GM23338 (cell line): ENCODE measurements at regions not wholly inside any gene's neighbourhood (a gene's known extent, or its start where the extent isn't known, plus 50 kb on each side); places are given as distances from the start of the nearest gene placed in this dataset.

ENCODE experiments used
- ATAC-seq: fragments of 200-7000 bp; cut with Tn5 transposase; 3 replicates; pipeline ENCODE4 v1.9.1; 2020
- DNase-seq: peaks from one replicate; pipeline ENCODE4 v3.0.0-alpha.2; 2015; ENCODE audit warnings: low spot score
- H2AFZ ChIP-seq: fragments of 200-600 bp; sonication (generic); 2 replicates; pipeline ENCODE4 v1.8.0; 2016; ENCODE audit warnings: antibody characterized with exemption, mild to moderate bottlenecking, moderate library complexity
- H3F3A ChIP-seq: fragments of 200-600 bp; sonication (generic); replicated peaks from 2 replicates; pipeline ENCODE4 v1.8.0; 2017; ENCODE audit warnings: antibody characterized with exemption, mixed run types, low read depth
- H3K27ac ChIP-seq: fragments of 200-600 bp; sonication (generic); 2 replicates; pipeline ENCODE4 v1.6.1; 2016; ENCODE audit warnings: low read depth
- H3K27me3 ChIP-seq: fragments of 200-600 bp; sonication (generic); 2 replicates; pipeline ENCODE4 v1.8.0; 2016; ENCODE audit warnings: mild to moderate bottlenecking, mixed run types, moderate library complexity; ENCODE audit not compliant: insufficient read depth
- H3K36me3 ChIP-seq: fragments of 200-600 bp; sonication (generic); 2 replicates; pipeline ENCODE4 v1.8.0; 2016; ENCODE audit warnings: mild to moderate bottlenecking; ENCODE audit not compliant: insufficient read depth
- H3K4me1 ChIP-seq: fragments of 200-600 bp; sonication (generic); 2 replicates; pipeline ENCODE4 v1.8.0; 2016; ENCODE audit warnings: mild to moderate bottlenecking, moderate library complexity; ENCODE audit not compliant: insufficient read depth
- H3K4me2 ChIP-seq: fragments of 200-600 bp; sonication (generic); 2 replicates; pipeline ENCODE4 v1.7.1; 2017; ENCODE audit warnings: mixed run types
- H3K4me3 ChIP-seq: fragments of 200-600 bp; sonication (generic); 2 replicates; pipeline ENCODE4 v1.6.1; 2016; ENCODE audit warnings: mixed run types
- H3K79me2 ChIP-seq: fragments of 200-600 bp; sonication (generic); replicated peaks from 2 replicates; pipeline ENCODE4 v1.8.0; 2017; ENCODE audit warnings: mild to moderate bottlenecking; ENCODE audit not compliant: insufficient read depth
- H3K9me2 ChIP-seq: fragments of 200-600 bp; sonication (generic); 2 replicates; pipeline ENCODE4 v1.8.0; 2017; ENCODE audit not compliant: insufficient read depth
- H4K20me1 ChIP-seq: fragments of 200-600 bp; sonication (generic); replicated peaks from 2 replicates; pipeline ENCODE4 v1.8.0; 2017; ENCODE audit warnings: mild to moderate bottlenecking; ENCODE audit not compliant: insufficient read depth
- H3K27ac Mint-ChIP-seq: 2 replicates; pipeline ENCODE4 v1.8.0; 2020; ENCODE audit warnings: inconsistent platforms, mild to moderate bottlenecking, moderate library complexity, mixed read lengths
- H3K27me3 Mint-ChIP-seq: 3 replicates; pipeline ENCODE4 v1.8.0; 2022; ENCODE audit warnings: low read depth, mild to moderate bottlenecking, moderate library complexity, mixed read lengths, inconsistent platforms; ENCODE audit not compliant: insufficient read depth, poor library complexity
- H3K36me3 Mint-ChIP-seq: 3 replicates; pipeline ENCODE4 v1.8.0; 2021; ENCODE audit warnings: low read depth, mild to moderate bottlenecking, inconsistent platforms, moderate library complexity, mixed read lengths
- H3K4me1 Mint-ChIP-seq: 3 replicates; pipeline ENCODE4 v1.8.0; 2020; ENCODE audit warnings: mild to moderate bottlenecking, inconsistent platforms, mixed read lengths
- H3K4me3 Mint-ChIP-seq: 3 replicates; pipeline ENCODE4 v1.8.0; 2021; ENCODE audit warnings: moderate library complexity, mild to moderate bottlenecking, inconsistent platforms, mixed read lengths
- H3K9me3 Mint-ChIP-seq: 3 replicates; pipeline ENCODE4 v1.8.0; 2020; ENCODE audit warnings: moderate library complexity, mild to moderate bottlenecking, inconsistent platforms, mixed read lengths
- CREB1 ChIP-seq: fragments of 250-450 bp; sonication (Bioruptor Pico); IDR thresholded peaks from 2 replicates; pipeline ENCODE4 v1.5.0; 2020; ENCODE audit warnings: low read depth, mild to moderate bottlenecking, moderate library complexity
- EZH2 ChIP-seq: fragments of 200-600 bp; sonication (generic); IDR thresholded peaks from one replicate; pipeline ENCODE4 v1.8.0; 2017; ENCODE audit warnings: antibody characterized with exemption, mild to moderate bottlenecking, low read depth; ENCODE audit not compliant: unreplicated experiment
- EZH2phosphoT487 ChIP-seq: fragments of 200-600 bp; sonication (generic); IDR thresholded peaks from one replicate; pipeline ENCODE4 v1.8.1; 2018; ENCODE audit warnings: antibody characterized with exemption; ENCODE audit not compliant: unreplicated experiment
- JUNB ChIP-seq: IDR thresholded peaks from one replicate; pipeline ENCODE4 v1.6.1; 2016; ENCODE audit warnings: antibody characterized with exemption; ENCODE audit not compliant: unreplicated experiment
- NANOG ChIP-seq: IDR thresholded peaks from 2 replicates; pipeline ENCODE4 v1.6.1; 2016; ENCODE audit warnings: antibody characterized with exemption, borderline replicate concordance
- POLR2AphosphoS5 ChIP-seq: IDR thresholded peaks from 2 replicates; pipeline ENCODE4 v1.6.1; 2016; ENCODE audit warnings: antibody characterized with exemption, low read depth
- STAT1 ChIP-seq: IDR thresholded peaks from one replicate; pipeline ENCODE4 v1.6.1; 2016; ENCODE audit warnings: antibody characterized with exemption; ENCODE audit not compliant: unreplicated experiment
- ZNF331 ChIP-seq: fragments of 250-450 bp; sonication (Bioruptor Pico); IDR thresholded peaks from 2 replicates; pipeline ENCODE4 v1.5.0; 2020; ENCODE audit warnings: low read depth, mild to moderate bottlenecking, moderate library complexity
- TF ChIP-seq, protein P1 (sequence below): fragments of 250-450 bp; sonication (Bioruptor Pico); IDR thresholded peaks from 2 replicates; pipeline ENCODE4 v1.5.0; 2020; ENCODE audit warnings: mild to moderate bottlenecking, moderate library complexity
- TF ChIP-seq, protein P2 (sequence below), 2 experiments: fragments of 200-600 bp in 1 of 2; sonication (generic) in 1 of 2; conservative IDR thresholded peaks; 2 replicates each; pipeline versions ENCODE4 v1.5.1 to v1.6.1; 2016 to 2017; ENCODE audit warnings: antibody characterized with exemption in 2 of 2, low read depth in 2 of 2, mild to moderate bottlenecking in 2 of 2, moderate library complexity in 1 of 2
- TF ChIP-seq, protein P3 (sequence below): IDR thresholded peaks from 2 replicates; pipeline ENCODE4 v1.6.1; 2016; ENCODE audit warnings: antibody characterized with exemption
- TF ChIP-seq, protein P4 (sequence below): IDR thresholded peaks from one replicate; pipeline ENCODE4 v1.6.1; 2018; ENCODE audit warnings: antibody characterized with exemption; ENCODE audit not compliant: unreplicated experiment

DNA sequence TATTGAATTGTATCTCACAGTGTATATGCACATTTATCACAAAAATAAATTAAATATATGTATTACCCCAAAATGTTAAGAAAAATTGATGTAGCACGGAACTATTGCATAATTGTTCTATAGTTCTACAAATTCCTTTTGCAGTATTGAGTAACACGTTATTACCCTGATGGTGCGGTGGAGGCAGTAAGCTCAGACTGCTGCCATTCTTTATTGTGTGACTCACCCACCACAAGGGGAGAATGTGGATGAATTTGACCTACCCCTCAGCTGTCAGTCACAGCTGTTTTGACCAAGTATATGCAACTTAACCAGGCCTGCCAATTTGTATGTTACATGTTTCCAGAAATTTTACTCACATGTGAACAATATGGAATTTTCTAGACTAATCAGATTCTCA lies 506.6 kb downstream of the SH3BGRL start (continued):
- TF ChIP-seq, protein P1, sequence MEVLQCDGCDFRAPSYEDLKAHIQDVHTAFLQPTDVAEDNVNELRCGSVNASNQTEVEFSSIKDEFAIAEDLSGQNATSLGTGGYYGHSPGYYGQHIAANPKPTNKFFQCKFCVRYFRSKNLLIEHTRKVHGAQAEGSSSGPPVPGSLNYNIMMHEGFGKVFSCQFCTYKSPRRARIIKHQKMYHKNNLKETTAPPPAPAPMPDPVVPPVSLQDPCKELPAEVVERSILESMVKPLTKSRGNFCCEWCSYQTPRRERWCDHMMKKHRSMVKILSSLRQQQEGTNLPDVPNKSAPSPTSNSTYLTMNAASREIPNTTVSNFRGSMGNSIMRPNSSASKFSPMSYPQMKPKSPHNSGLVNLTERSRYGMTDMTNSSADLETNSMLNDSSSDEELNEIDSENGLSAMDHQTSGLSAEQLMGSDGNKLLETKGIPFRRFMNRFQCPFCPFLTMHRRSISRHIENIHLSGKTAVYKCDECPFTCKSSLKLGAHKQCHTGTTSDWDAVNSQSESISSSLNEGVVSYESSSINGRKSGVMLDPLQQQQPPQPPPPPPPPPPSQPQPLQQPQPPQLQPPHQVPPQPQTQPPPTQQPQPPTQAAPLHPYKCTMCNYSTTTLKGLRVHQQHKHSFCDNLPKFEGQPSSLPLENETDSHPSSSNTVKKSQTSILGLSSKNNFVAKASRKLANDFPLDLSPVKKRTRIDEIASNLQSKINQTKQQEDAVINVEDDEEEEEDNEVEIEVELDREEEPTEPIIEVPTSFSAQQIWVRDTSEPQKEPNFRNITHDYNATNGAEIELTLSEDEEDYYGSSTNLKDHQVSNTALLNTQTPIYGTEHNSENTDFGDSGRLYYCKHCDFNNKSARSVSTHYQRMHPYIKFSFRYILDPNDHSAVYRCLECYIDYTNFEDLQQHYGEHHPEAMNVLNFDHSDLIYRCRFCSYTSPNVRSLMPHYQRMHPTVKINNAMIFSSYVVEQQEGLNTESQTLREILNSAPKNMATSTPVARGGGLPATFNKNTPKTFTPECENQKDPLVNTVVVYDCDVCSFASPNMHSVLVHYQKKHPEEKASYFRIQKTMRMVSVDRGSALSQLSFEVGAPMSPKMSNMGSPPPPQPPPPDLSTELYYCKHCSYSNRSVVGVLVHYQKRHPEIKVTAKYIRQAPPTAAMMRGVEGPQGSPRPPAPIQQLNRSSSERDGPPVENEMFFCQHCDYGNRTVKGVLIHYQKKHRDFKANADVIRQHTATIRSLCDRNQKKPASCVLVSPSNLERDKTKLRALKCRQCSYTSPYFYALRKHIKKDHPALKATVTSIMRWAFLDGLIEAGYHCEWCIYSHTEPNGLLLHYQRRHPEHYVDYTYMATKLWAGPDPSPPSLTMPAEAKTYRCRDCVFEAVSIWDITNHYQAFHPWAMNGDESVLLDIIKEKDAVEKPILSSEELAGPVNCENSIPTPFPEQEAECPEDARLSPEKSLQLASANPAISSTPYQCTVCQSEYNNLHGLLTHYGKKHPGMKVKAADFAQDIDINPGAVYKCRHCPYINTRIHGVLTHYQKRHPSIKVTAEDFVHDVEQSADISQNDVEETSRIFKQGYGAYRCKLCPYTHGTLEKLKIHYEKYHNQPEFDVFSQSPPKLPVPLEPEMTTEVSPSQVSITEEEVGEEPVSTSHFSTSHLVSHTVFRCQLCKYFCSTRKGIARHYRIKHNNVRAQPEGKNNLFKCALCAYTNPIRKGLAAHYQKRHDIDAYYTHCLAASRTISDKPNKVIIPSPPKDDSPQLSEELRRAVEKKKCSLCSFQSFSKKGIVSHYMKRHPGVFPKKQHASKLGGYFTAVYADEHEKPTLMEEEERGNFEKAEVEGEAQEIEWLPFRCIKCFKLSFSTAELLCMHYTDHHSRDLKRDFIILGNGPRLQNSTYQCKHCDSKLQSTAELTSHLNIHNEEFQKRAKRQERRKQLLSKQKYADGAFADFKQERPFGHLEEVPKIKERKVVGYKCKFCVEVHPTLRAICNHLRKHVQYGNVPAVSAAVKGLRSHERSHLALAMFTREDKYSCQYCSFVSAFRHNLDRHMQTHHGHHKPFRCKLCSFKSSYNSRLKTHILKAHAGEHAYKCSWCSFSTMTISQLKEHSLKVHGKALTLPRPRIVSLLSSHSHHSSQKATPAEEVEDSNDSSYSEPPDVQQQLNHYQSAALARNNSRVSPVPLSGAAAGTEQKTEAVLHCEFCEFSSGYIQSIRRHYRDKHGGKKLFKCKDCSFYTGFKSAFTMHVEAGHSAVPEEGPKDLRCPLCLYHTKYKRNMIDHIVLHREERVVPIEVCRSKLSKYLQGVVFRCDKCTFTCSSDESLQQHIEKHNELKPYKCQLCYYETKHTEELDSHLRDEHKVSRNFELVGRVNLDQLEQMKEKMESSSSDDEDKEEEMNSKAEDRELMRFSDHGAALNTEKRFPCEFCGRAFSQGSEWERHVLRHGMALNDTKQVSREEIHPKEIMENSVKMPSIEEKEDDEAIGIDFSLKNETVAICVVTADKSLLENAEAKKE (CRISPR knock-in tag), result no peak

DNA sequence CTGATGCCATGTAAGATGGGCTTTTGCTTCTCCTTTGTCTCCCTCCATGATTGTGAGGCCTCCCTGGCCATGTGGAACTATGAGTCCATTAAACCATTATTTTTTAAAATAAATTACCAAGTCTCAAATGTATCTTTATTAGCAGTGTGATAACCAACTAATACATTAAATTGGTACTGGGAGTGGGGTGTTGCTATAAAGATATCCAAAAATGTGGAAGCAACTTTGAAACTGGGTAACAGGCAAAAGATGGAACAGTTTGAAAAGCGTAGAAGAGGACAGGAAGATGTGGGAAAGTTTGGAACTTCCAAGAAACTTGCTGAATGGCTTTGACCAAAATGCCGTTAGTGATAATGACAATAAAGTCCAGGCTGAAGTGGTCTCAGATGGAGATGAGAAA lies 526.7 kb downstream of the SH3BGRL start:
- Histone ChIP-seq H3K4me3 (no peak overlapping the region), H3K4me2 (no peak overlapping the region), H3K36me3 (no peaks in the 10 kb centered on the region), H3K27me3 (no peaks in the 10 kb centered on the region), H3K9me2 (no peaks in the 10 kb centered on the region), H2AFZ (no peak overlapping the region), H3K4me1 (no peaks in the 10 kb centered on the region), H3K79me2 (no peaks in the 10 kb centered on the region), H4K20me1 (no peaks in the 10 kb centered on the region), H3F3A (no peaks in the 10 kb centered on the region), H3K27ac (no peak overlapping the region)
- Mint-ChIP-seq H3K4me3 (no peak overlapping the region), H3K27ac (no peak overlapping the region), H3K9me3 (peaks cover 69% of the 10 kb centered on the region), H3K27me3 (no peaks in the 10 kb centered on the region), H3K4me1 (no peaks in the 10 kb centered on the region), H3K36me3 (peaks cover 13% of the 10 kb centered on the region; the same call in 2 of the 3 replicates)
- no peak for TF ChIP-seq EZH2
- TF ChIP-seq JUNB, result no peak
- no peak for TF ChIP-seq NANOG
- no peak for TF ChIP-seq POLR2AphosphoS5
- TF ChIP-seq ZNF331, result no peak
- TF ChIP-seq EZH2phosphoT487, result no peak
- TF ChIP-seq, protein P2, sequence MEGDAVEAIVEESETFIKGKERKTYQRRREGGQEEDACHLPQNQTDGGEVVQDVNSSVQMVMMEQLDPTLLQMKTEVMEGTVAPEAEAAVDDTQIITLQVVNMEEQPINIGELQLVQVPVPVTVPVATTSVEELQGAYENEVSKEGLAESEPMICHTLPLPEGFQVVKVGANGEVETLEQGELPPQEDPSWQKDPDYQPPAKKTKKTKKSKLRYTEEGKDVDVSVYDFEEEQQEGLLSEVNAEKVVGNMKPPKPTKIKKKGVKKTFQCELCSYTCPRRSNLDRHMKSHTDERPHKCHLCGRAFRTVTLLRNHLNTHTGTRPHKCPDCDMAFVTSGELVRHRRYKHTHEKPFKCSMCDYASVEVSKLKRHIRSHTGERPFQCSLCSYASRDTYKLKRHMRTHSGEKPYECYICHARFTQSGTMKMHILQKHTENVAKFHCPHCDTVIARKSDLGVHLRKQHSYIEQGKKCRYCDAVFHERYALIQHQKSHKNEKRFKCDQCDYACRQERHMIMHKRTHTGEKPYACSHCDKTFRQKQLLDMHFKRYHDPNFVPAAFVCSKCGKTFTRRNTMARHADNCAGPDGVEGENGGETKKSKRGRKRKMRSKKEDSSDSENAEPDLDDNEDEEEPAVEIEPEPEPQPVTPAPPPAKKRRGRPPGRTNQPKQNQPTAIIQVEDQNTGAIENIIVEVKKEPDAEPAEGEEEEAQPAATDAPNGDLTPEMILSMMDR (conservative IDR thresholded peaks at IDR 0.05; ENCODE audit: low read depth in 2 of 2), result no peak
- TF ChIP-seq, protein P3, sequence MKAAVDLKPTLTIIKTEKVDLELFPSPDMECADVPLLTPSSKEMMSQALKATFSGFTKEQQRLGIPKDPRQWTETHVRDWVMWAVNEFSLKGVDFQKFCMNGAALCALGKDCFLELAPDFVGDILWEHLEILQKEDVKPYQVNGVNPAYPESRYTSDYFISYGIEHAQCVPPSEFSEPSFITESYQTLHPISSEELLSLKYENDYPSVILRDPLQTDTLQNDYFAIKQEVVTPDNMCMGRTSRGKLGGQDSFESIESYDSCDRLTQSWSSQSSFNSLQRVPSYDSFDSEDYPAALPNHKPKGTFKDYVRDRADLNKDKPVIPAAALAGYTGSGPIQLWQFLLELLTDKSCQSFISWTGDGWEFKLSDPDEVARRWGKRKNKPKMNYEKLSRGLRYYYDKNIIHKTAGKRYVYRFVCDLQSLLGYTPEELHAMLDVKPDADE, result no peak
- TF ChIP-seq STAT1, result no peak
- no peak for TF ChIP-seq CREB1 (CRISPR knock-in tag)
- TF ChIP-seq, protein P4, sequence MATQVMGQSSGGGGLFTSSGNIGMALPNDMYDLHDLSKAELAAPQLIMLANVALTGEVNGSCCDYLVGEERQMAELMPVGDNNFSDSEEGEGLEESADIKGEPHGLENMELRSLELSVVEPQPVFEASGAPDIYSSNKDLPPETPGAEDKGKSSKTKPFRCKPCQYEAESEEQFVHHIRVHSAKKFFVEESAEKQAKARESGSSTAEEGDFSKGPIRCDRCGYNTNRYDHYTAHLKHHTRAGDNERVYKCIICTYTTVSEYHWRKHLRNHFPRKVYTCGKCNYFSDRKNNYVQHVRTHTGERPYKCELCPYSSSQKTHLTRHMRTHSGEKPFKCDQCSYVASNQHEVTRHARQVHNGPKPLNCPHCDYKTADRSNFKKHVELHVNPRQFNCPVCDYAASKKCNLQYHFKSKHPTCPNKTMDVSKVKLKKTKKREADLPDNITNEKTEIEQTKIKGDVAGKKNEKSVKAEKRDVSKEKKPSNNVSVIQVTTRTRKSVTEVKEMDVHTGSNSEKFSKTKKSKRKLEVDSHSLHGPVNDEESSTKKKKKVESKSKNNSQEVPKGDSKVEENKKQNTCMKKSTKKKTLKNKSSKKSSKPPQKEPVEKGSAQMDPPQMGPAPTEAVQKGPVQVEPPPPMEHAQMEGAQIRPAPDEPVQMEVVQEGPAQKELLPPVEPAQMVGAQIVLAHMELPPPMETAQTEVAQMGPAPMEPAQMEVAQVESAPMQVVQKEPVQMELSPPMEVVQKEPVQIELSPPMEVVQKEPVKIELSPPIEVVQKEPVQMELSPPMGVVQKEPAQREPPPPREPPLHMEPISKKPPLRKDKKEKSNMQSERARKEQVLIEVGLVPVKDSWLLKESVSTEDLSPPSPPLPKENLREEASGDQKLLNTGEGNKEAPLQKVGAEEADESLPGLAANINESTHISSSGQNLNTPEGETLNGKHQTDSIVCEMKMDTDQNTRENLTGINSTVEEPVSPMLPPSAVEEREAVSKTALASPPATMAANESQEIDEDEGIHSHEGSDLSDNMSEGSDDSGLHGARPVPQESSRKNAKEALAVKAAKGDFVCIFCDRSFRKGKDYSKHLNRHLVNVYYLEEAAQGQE, result no peak
- DNase-seq (no peak), ATAC-seq (no peak)
